Neural cell (in vitro differentiated cells): ENCODE measurements at regions not wholly inside any gene's neighbourhood (a gene's known extent, or its start where the extent isn't known, plus 50 kb on each side); places are given as distances from the start of the nearest gene placed in this dataset.

Experiments used
- H2AFZ ChIP-seq: fragments of 200-600, 300-800 bp; sonication (generic), shearing (Covaris generic); 2 replicates; pipeline ENCODE4 v1.6.0; 2014; ENCODE audit warnings: low read depth, mild to moderate bottlenecking, antibody characterized with exemption, low read length, moderate library complexity
- H3F3A ChIP-seq: fragments of 200-600 bp; shearing (Covaris generic); 2 replicates; pipeline ENCODE4 v1.6.1; 2016; ENCODE audit warnings: mild to moderate bottlenecking, moderate library complexity, mixed read lengths, antibody characterized with exemption, low read length; ENCODE audit not compliant: insufficient read depth, poor library complexity, severe bottlenecking
- H3K27ac ChIP-seq: fragments of 200-600, 300-800 bp; sonication (generic), shearing (Covaris generic); 2 replicates; pipeline ENCODE4 v1.5.1; 2014; ENCODE audit warnings: mild to moderate bottlenecking, low read length, moderate library complexity
- H3K27me3 ChIP-seq: fragments of 300-800, 200-600 bp; sonication (generic), shearing (Covaris generic); 2 replicates; pipeline ENCODE4 v1.6.0; 2014; ENCODE audit warnings: mild to moderate bottlenecking, low read depth, low read length, moderate library complexity; ENCODE audit not compliant: insufficient read depth
- H3K36me3 ChIP-seq: fragments of 300-800, 200-600 bp; sonication (generic), shearing (Covaris generic); 2 replicates; pipeline ENCODE4 v1.5.1; 2014; ENCODE audit warnings: mild to moderate bottlenecking, antibody characterized with exemption, low read length, moderate library complexity; ENCODE audit not compliant: insufficient read depth
- H3K4me2 ChIP-seq: fragments of 300-800, 200-600 bp; sonication (generic), shearing (Covaris generic); 2 replicates; pipeline ENCODE4 v1.6.0; 2014; ENCODE audit warnings: mild to moderate bottlenecking, low read length
- H3K4me3 ChIP-seq: fragments of 300-800, 200-600 bp; sonication (generic), shearing (Covaris generic); 2 replicates; pipeline ENCODE4 v1.5.1; 2014; ENCODE audit warnings: mild to moderate bottlenecking, low read length, moderate library complexity
- H3K79me2 ChIP-seq: fragments of 200-600 bp; shearing (Covaris generic); replicated peaks from 2 replicates; pipeline ENCODE4 v1.6.0; 2014; ENCODE audit warnings: mild to moderate bottlenecking, low read length, moderate library complexity; ENCODE audit not compliant: insufficient read depth
- H3K9ac ChIP-seq: fragments of 300-800, 200-600 bp; sonication (generic), shearing (Covaris generic); 2 replicates; pipeline ENCODE4 v1.6.1; 2016; ENCODE audit warnings: mild to moderate bottlenecking, low read length, mixed read lengths
- H3K9me2 ChIP-seq: fragments of 200-600 bp; shearing (Covaris generic); 2 replicates; pipeline ENCODE4 v1.6.1; 2016; ENCODE audit warnings: mild to moderate bottlenecking, low read length, mixed read lengths; ENCODE audit not compliant: insufficient read depth
- H3K9me3 ChIP-seq: fragments of 200-600, 300-800 bp; sonication (generic), shearing (Covaris generic); 2 replicates; pipeline ENCODE4 v1.6.1; 2016; ENCODE audit warnings: mild to moderate bottlenecking, mixed run types, low read length, moderate library complexity, mixed read lengths
- H4K20me1 ChIP-seq: fragments of 200-600 bp; shearing (Covaris generic); 2 replicates; pipeline ENCODE4 v1.6.1; 2016; ENCODE audit warnings: mild to moderate bottlenecking, mixed run types; ENCODE audit not compliant: insufficient read depth
- CTCF ChIP-seq: fragments of 450-650 bp; IDR thresholded peaks from 2 replicates; pipeline ENCODE4 v1.5.1; 2014; ENCODE audit warnings: antibody characterized with exemption, mild to moderate bottlenecking, moderate library complexity; ENCODE audit not compliant: poor library complexity, severe bottlenecking
- EP300 ChIP-seq: fragments of 450-650 bp; conservative IDR thresholded peaks from 2 replicates; pipeline ENCODE4 v1.6.1; 2014; ENCODE audit warnings: antibody characterized with exemption, mild to moderate bottlenecking, moderate library complexity; ENCODE audit not compliant: poor library complexity, severe bottlenecking
- EZH2 ChIP-seq: fragments of 200-600, 300-800 bp; shearing (Covaris generic), sonication (generic); IDR thresholded peaks from 2 replicates; pipeline ENCODE4 v1.6.1; 2014; ENCODE audit warnings: antibody characterized with exemption, low read length, borderline replicate concordance, mild to moderate bottlenecking; ENCODE audit not compliant: insufficient read depth, poor library complexity, severe bottlenecking
- MXI1 ChIP-seq: fragments of 450-650 bp; conservative IDR thresholded peaks from 2 replicates; pipeline ENCODE4 v1.6.1; 2014; ENCODE audit warnings: antibody characterized with exemption, mild to moderate bottlenecking; ENCODE audit not compliant: poor library complexity, severe bottlenecking
- POLR2AphosphoS5 ChIP-seq: IDR thresholded peaks from 2 replicates; pipeline ENCODE4 v1.6.1; 2012
- RAD21 ChIP-seq: fragments of 450-650 bp; conservative IDR thresholded peaks from 2 replicates; pipeline ENCODE4 v1.6.1; 2014; ENCODE audit warnings: antibody characterized with exemption, mild to moderate bottlenecking, moderate library complexity
- SMC3 ChIP-seq: fragments of 450-650 bp; conservative IDR thresholded peaks from 2 replicates; pipeline ENCODE4 v1.6.1; 2014; ENCODE audit warnings: antibody characterized with exemption, mild to moderate bottlenecking, moderate library complexity; ENCODE audit not compliant: poor library complexity
- TAF1 ChIP-seq: IDR thresholded peaks from 2 replicates; pipeline ENCODE4 v1.6.1; 2012; ENCODE audit warnings: low read depth
- TF ChIP-seq, protein P1 (sequence below): IDR thresholded peaks from 2 replicates; pipeline ENCODE4 v1.6.1; 2012; ENCODE audit warnings: borderline replicate concordance

DNA sequence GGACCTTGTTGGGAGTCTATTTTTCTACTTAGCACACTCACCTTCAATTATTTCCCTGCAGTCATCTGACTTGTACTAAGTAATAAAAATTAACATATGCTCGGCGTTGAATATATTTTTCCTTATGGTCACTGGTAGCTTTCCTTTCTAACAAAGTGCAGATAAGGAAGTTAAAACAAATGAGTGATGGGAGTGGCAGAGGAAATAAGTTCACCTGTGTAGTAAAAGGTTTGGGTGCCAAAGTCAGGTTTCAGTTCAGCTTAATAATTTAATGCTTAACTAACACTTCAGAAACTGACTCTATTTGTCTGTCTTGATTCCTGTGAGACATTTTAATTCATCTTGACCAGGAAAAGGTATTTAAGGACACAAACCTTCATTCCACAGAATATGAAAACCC is 184.4 kb downstream of the PCDH7 start:
- H3K9ac ChIP-seq = no peak overlapping the region
- H3K4me2 ChIP-seq = no peak overlapping the region
- no peaks in the 10 kb centered on the region for H3K79me2 ChIP-seq
- H2AFZ ChIP-seq = no peak overlapping the region
- H3K27me3 ChIP-seq = no peaks in the 10 kb centered on the region
- no peak for TF ChIP-seq RAD21
- no peak for TF ChIP-seq EP300
- TF ChIP-seq, protein P1, sequence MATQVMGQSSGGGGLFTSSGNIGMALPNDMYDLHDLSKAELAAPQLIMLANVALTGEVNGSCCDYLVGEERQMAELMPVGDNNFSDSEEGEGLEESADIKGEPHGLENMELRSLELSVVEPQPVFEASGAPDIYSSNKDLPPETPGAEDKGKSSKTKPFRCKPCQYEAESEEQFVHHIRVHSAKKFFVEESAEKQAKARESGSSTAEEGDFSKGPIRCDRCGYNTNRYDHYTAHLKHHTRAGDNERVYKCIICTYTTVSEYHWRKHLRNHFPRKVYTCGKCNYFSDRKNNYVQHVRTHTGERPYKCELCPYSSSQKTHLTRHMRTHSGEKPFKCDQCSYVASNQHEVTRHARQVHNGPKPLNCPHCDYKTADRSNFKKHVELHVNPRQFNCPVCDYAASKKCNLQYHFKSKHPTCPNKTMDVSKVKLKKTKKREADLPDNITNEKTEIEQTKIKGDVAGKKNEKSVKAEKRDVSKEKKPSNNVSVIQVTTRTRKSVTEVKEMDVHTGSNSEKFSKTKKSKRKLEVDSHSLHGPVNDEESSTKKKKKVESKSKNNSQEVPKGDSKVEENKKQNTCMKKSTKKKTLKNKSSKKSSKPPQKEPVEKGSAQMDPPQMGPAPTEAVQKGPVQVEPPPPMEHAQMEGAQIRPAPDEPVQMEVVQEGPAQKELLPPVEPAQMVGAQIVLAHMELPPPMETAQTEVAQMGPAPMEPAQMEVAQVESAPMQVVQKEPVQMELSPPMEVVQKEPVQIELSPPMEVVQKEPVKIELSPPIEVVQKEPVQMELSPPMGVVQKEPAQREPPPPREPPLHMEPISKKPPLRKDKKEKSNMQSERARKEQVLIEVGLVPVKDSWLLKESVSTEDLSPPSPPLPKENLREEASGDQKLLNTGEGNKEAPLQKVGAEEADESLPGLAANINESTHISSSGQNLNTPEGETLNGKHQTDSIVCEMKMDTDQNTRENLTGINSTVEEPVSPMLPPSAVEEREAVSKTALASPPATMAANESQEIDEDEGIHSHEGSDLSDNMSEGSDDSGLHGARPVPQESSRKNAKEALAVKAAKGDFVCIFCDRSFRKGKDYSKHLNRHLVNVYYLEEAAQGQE = no peak
- no peak for TF ChIP-seq TAF1
- TF ChIP-seq SMC3 = no peak
- TF ChIP-seq CTCF = no peak
- TF ChIP-seq EZH2 = no peak
- TF ChIP-seq POLR2AphosphoS5 = no peak
- TF ChIP-seq MXI1 = no peak
- no peaks in the 10 kb centered on the region for H3K36me3 ChIP-seq
- no peaks in the 10 kb centered on the region for H3K9me3 ChIP-seq
- H4K20me1 ChIP-seq = no peaks in the 10 kb centered on the region
- no peaks in the 10 kb centered on the region for H3K9me2 ChIP-seq
- no peaks in the 10 kb centered on the region for H3F3A ChIP-seq
- H3K4me3 ChIP-seq = no peak overlapping the region
- no peak overlapping the region for H3K27ac ChIP-seq

DNA sequence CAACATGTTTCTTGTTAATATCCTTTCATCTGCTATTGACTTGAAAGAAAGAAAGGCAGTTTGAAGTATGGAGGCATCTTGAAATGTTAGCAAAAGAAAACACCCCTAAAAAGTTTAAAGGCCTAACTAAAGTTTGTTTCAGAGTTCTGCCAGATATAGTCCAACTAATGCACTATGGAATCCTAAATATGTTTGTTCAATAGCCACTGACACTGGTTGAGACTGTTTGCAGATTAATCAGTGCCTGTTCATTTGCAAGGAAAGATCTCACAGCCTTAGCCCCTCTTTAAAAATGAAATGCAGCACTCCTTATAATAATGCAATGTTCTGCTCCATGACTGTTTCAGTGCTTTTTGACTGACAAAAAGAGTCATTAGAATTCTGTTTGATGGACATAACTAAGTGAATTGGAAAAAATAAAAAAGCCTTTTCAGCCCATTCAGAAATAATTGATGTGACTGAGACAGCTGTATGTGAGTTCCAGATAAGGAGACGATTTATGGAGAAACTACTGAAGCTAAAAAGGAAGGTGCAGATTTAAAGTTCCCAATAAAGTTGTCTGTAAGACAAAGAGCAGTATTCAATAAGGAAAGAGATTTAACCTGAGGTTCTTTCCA is 192.0 kb downstream of the PCDH7 start:
- Histone ChIP-seq H3K9me2 (no peaks in the 10 kb centered on the region), H3K27ac (no peak overlapping the region), H3K27me3 (no peaks in the 10 kb centered on the region), H3K9me3 (no peaks in the 10 kb centered on the region), H3K4me2 (no peak overlapping the region), H4K20me1 (no peaks in the 10 kb centered on the region), H3F3A (no peaks in the 10 kb centered on the region), H3K79me2 (no peaks in the 10 kb centered on the region), H3K36me3 (no peaks in the 10 kb centered on the region), H3K4me3 (no peak overlapping the region), H3K9ac (no peak overlapping the region), H2AFZ (no peak overlapping the region)
- TF ChIP-seq MXI1 (no peak), EP300 (peak; percentile 68)
